KMS-11 (cell line): ENCODE measurements at regions not wholly inside any gene's neighbourhood (a gene's known extent, or its start where the extent isn't known, plus 50 kb on each side); places are given as distances from the start of the nearest gene placed in this dataset.

Source experiments
- H2AFZ ChIP-seq: fragments of 200-600 bp; sonication (generic); 2 replicates; pipeline ENCODE4 v1.6.1; 2016; ENCODE audit warnings: antibody characterized with exemption, mixed run types, low read depth
- H3K27ac ChIP-seq: fragments of 200-600 bp; sonication (generic); 2 replicates; pipeline ENCODE4 v1.6.1; 2016; ENCODE audit warnings: mild to moderate bottlenecking, mixed run types
- H3K27me3 ChIP-seq: fragments of 200-600 bp; sonication (generic); 2 replicates; pipeline ENCODE4 v1.6.1; 2017; ENCODE audit warnings: mild to moderate bottlenecking, low read depth, mixed run types, moderate library complexity; ENCODE audit not compliant: insufficient read depth
- H3K36me3 ChIP-seq: fragments of 200-600 bp; sonication (generic); 2 replicates; pipeline ENCODE4 v1.6.1; 2017; ENCODE audit warnings: mild to moderate bottlenecking, mixed run types; ENCODE audit not compliant: insufficient read depth
- H3K4me1 ChIP-seq: fragments of 200-600 bp; sonication (generic); 2 replicates; pipeline ENCODE4 v1.6.1; 2016; ENCODE audit warnings: mild to moderate bottlenecking, low read depth, mixed run types; ENCODE audit not compliant: poor library complexity, severe bottlenecking
- H3K4me2 ChIP-seq: fragments of 200-600 bp; sonication (generic); 2 replicates; pipeline ENCODE4 v1.7.0; 2016; ENCODE audit warnings: mild to moderate bottlenecking, mixed run types
- H3K4me3 ChIP-seq: fragments of 200-600 bp; sonication (generic); IDR thresholded peaks from 2 replicates; pipeline ENCODE4 v1.6.1; 2017; ENCODE audit warnings: low read depth, low read length, mixed read lengths; ENCODE audit not compliant: insufficient read depth
- H3K79me2 ChIP-seq: fragments of 200-600 bp; sonication (generic); 2 replicates; pipeline ENCODE4 v1.6.1; 2016; ENCODE audit warnings: low read depth, mixed run types; ENCODE audit not compliant: insufficient read depth
- H3K9ac ChIP-seq: fragments of 200-600 bp; sonication (generic); 2 replicates; pipeline ENCODE4 v1.6.1; 2016; ENCODE audit warnings: mild to moderate bottlenecking, mixed run types
- H4K20me1 ChIP-seq: fragments of 200-600 bp; sonication (generic); 2 replicates; pipeline ENCODE4 v1.6.1; 2016; ENCODE audit warnings: mild to moderate bottlenecking, mixed run types; ENCODE audit not compliant: insufficient read depth
- TF ChIP-seq, protein P1 (sequence below): fragments of 200-600 bp; sonication (generic); conservative IDR thresholded peaks from 2 replicates; pipeline ENCODE4 v1.6.1; 2017; ENCODE audit warnings: low read depth, mild to moderate bottlenecking, antibody characterized with exemption, low read length, moderate library complexity, mixed read lengths

DNA sequence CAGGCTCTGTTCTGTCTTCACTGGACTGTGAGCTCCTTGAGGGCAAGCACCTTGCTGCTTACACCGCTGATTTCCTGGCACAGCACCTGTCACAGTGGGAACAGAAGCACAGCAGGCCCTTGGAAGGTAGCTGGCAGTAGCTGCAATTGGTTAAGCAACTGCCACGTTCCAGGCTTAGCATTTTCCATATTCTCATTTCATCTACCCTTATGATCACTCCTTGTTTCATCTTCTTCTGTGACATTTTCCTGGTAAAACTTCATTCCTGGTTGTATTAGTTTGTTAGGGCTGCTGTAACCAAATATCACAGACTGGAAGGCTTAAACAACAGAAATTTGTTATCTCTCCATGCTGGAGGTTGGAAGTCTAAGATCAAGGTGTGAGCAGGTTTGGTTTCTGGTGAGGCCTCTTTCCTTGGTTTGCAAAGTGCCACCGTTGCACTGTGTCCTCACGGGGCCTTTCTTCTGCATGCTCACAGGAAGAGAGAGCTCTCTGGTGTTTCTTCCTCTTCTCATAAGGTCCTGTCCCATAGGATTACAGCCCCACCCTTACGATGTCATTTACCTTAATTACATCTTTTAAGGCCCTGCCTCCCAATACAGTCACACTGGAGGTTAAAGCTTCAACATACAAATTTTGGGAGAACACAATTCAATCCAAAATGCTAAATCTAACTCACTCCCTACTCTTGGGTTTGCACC is 121.7 kb upstream of the CPSF6 start:
- Histone ChIP-seq H3K4me1 (no peaks in the 10 kb centered on the region), H2AFZ (no peak overlapping the region), H3K27ac (no peak overlapping the region), H4K20me1 (no peaks in the 10 kb centered on the region), H3K27me3 (no peaks in the 10 kb centered on the region), H3K4me2 (no peak overlapping the region), H3K4me3 (no peak overlapping the region), H3K36me3 (no peaks in the 10 kb centered on the region), H3K79me2 (no peaks in the 10 kb centered on the region), H3K9ac (no peak overlapping the region)
- TF ChIP-seq, protein P1, sequence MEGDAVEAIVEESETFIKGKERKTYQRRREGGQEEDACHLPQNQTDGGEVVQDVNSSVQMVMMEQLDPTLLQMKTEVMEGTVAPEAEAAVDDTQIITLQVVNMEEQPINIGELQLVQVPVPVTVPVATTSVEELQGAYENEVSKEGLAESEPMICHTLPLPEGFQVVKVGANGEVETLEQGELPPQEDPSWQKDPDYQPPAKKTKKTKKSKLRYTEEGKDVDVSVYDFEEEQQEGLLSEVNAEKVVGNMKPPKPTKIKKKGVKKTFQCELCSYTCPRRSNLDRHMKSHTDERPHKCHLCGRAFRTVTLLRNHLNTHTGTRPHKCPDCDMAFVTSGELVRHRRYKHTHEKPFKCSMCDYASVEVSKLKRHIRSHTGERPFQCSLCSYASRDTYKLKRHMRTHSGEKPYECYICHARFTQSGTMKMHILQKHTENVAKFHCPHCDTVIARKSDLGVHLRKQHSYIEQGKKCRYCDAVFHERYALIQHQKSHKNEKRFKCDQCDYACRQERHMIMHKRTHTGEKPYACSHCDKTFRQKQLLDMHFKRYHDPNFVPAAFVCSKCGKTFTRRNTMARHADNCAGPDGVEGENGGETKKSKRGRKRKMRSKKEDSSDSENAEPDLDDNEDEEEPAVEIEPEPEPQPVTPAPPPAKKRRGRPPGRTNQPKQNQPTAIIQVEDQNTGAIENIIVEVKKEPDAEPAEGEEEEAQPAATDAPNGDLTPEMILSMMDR, result no peak

DNA sequence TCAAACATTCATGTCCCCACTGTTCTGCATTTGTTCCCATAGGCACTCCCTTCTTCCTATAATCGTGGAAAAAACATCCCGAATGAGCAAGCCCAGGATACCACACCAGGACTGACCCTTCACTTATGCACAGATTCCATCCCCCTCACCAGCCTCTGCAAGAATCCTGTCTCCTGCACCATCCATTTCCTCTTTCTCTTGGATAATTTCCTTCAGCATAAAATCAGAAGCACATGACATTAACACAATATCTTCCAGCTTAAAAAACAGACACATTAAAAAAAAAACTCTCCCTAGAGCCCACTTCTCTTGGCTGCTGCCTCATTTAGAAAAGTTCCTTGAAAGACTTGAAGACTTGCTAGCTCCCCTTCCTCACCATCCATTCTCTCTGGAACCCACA is 120.9 kb upstream of the CPSF6 start:
- H3K27me3 ChIP-seq, result no peaks in the 10 kb centered on the region
- no peak overlapping the region for H2AFZ ChIP-seq
- TF ChIP-seq, protein P1, result no peak
- H3K27ac ChIP-seq, result no peak overlapping the region
- no peaks in the 10 kb centered on the region for H4K20me1 ChIP-seq
- no peak overlapping the region for H3K9ac ChIP-seq
- no peaks in the 10 kb centered on the region for H3K4me1 ChIP-seq
- no peak overlapping the region for H3K4me3 ChIP-seq
- no peaks in the 10 kb centered on the region for H3K36me3 ChIP-seq
- no peaks in the 10 kb centered on the region for H3K79me2 ChIP-seq
- no peak overlapping the region for H3K4me2 ChIP-seq

DNA sequence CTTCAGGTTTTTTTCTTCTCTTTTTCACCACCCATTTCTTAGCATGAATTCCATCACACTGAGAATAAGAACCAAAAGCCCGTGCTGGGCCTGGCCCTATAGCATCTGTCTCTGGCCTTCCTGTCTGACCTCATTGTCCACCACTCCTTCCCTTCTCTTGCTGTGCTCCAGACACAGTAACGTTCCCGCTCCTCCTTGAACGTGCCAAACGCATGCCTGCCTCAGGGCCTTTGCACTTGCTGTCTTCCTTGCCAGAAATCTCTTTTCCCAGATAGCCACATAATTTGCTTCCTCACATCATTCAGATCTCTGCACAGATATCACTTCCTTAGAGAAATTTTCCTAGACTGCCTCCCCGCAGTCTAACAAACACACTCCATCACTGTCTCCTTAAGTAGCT is 119.6 kb upstream of the CPSF6 start:
- no peak overlapping the region for H2AFZ ChIP-seq
- no peak overlapping the region for H3K9ac ChIP-seq
- H3K36me3 ChIP-seq, result no peaks in the 10 kb centered on the region
- H4K20me1 ChIP-seq, result no peaks in the 10 kb centered on the region
- no peaks in the 10 kb centered on the region for H3K27me3 ChIP-seq
- H3K4me3 ChIP-seq, result no peak overlapping the region
- no peaks in the 10 kb centered on the region for H3K79me2 ChIP-seq
- H3K4me1 ChIP-seq, result no peaks in the 10 kb centered on the region
- H3K4me2 ChIP-seq, result no peak overlapping the region
- TF ChIP-seq, protein P1, result no peak
- no peak overlapping the region for H3K27ac ChIP-seq

DNA sequence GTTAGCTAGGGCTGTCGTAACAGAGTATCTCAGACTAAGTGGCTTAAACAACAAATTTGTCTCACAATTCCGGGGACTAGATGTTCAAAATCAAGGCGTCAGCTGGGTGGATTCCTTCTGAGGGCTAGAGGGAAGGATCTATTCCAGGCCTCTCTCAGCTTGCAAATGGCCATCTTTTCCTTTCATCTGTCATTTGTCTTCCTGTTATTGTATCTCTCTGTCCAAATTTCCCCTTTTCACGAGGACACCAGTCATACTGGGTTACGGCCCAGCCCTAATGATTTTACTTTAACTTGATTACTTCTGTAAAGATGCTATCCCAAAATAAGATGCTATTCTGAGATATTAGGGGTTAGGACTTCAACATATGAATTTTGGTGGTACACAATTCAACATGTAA is 119.0 kb upstream of the CPSF6 start:
- TF ChIP-seq, protein P1, result no peak

More for the DNA sequence above, 119.0 kb upstream of the CPSF6 start:
- Histone ChIP-seq H3K27me3 (no peaks in the 10 kb centered on the region), H3K79me2 (no peaks in the 10 kb centered on the region), H4K20me1 (no peaks in the 10 kb centered on the region), H3K4me2 (no peak overlapping the region), H3K9ac (no peak overlapping the region), H3K4me3 (no peak overlapping the region), H3K36me3 (no peaks in the 10 kb centered on the region), H2AFZ (no peak overlapping the region), H3K4me1 (no peaks in the 10 kb centered on the region), H3K27ac (no peak overlapping the region)
